PC-9 (cell line): ENCODE measurements at regions not wholly inside any gene's neighbourhood (a gene's known extent, or its start where the extent isn't known, plus 50 kb on each side); places are given as distances from the start of the nearest gene placed in this dataset.

Source experiments
- BruUV-seq: library from RNA; stranded (reverse); fragments of 400-500 nt; replicated peaks from 2 replicates; lab custom pipeline; 2021; lab: Mats Ljungman, UMichigan
- CTCF ChIA-PET: fragments of 300-600 bp; sonication (Branson Sonifier 250); formaldehyde crosslinking; loops from one replicate; lab custom pipeline; 2022; ENCODE audit warnings: antibody characterized with exemption; lab: Charles Lee
- POLR2A ChIA-PET: fragments of 300-600 bp; sonication (Branson Sonifier 250); formaldehyde crosslinking; loops from one replicate; lab custom pipeline; 2022; ENCODE audit warnings: antibody characterized with exemption; ENCODE audit not compliant: unreplicated experiment; lab: Charles Lee
- DNase-seq, 2 experiments: peaks; one replicate each; pipeline versions ENCODE4 v3.0.0 to v3.0.0-alpha.2; 2015 to 2022; ENCODE audit warnings: mixed read lengths in 1 of 2
- H2AFZ ChIP-seq: fragments of 200-600 bp; sonication (generic); 2 replicates; pipeline ENCODE4 v1.8.1; 2017; ENCODE audit warnings: antibody characterized with exemption
- H3F3A ChIP-seq: fragments of 200-600 bp; sonication (generic); 2 replicates; pipeline ENCODE4 v1.8.1; 2017; ENCODE audit warnings: antibody characterized with exemption, mild to moderate bottlenecking, low read depth; ENCODE audit not compliant: insufficient read depth
- H3K27ac ChIP-seq: fragments of 200-600 bp; sonication (generic); 2 replicates; pipeline ENCODE4 v1.6.1; 2016; ENCODE audit warnings: mixed run types
- H3K27me3 ChIP-seq: fragments of 200-600 bp; sonication (generic); 2 replicates; pipeline ENCODE4 v1.6.1; 2016; ENCODE audit warnings: low read depth, mixed run types; ENCODE audit not compliant: insufficient read depth
- H3K36me3 ChIP-seq: fragments of 200-600 bp; sonication (generic); 2 replicates; pipeline ENCODE4 v1.6.1; 2016; ENCODE audit warnings: low read depth, mixed run types
- H3K4me1 ChIP-seq: fragments of 200-600 bp; sonication (generic); replicated peaks from 2 replicates; pipeline ENCODE4 v1.6.1; 2016; ENCODE audit warnings: mixed run types; ENCODE audit not compliant: insufficient read depth
- H3K4me2 ChIP-seq: fragments of 200-600 bp; sonication (generic); 2 replicates; pipeline ENCODE4 v1.6.1; 2017; ENCODE audit warnings: mixed run types
- H3K4me3 ChIP-seq: fragments of 200-600 bp; sonication (generic); 2 replicates; pipeline ENCODE4 v1.6.1; 2016; ENCODE audit warnings: mixed run types
- H3K79me2 ChIP-seq: fragments of 200-600 bp; sonication (generic); 2 replicates; pipeline ENCODE4 v1.6.1; 2017; ENCODE audit warnings: low read depth, mixed run types
- H3K9me2 ChIP-seq: fragments of 200-600 bp; sonication (generic); 2 replicates; pipeline ENCODE4 v1.8.1; 2017; ENCODE audit warnings: mild to moderate bottlenecking; ENCODE audit not compliant: insufficient read depth
- H3K9me3 ChIP-seq: fragments of 200-600 bp; sonication (generic); 2 replicates; pipeline ENCODE4 v1.8.1; 2016; ENCODE audit warnings: low read depth; ENCODE audit not compliant: insufficient read depth
- H4K20me1 ChIP-seq: fragments of 200-600 bp; sonication (generic); 2 replicates; pipeline ENCODE4 v1.8.1; 2017; ENCODE audit not compliant: insufficient read depth
- CTCF ChIP-seq: fragments of 200-600 bp; sonication (generic); conservative IDR thresholded peaks from 2 replicates; pipeline ENCODE4 v1.6.1; 2017; ENCODE audit warnings: mixed run types, antibody characterized with exemption, mild to moderate bottlenecking, moderate library complexity
- EZH2 ChIP-seq: fragments of 200-600 bp; sonication (generic); IDR thresholded peaks from 2 replicates; pipeline ENCODE4 v1.8.0; 2017; ENCODE audit warnings: antibody characterized with exemption, low read depth
- intact Hi-C: fragments of 100-400 bp; cut with micrococcal nuclease; formaldehyde crosslinking; loops from one replicate; pipeline ENCODE4 v1.10.0; 2022; ENCODE audit not compliant: unreplicated experiment

- no peak for DNase-seq
- H2AFZ ChIP-seq: no peak overlapping the region
- TF ChIP-seq EZH2 (no peak), CTCF (no peak)
- no peak overlapping the region for H3K4me2 ChIP-seq
- H3K4me3 ChIP-seq: no peak overlapping the region
- no peaks in the 10 kb centered on the region; the same call in 1 of the 2 replicates for H3K9me3 ChIP-seq
- no peaks in the 10 kb centered on the region for H3K79me2 ChIP-seq
- POLR2A ChIA-PET: no interaction called here
- no peaks in the 10 kb centered on the region for H3K36me3 ChIP-seq
- no peaks in the 10 kb centered on the region for H3F3A ChIP-seq
- CTCF ChIA-PET: no interaction called here
- peaks cover 33% of the 10 kb centered on the region for H3K27me3 ChIP-seq
- H4K20me1 ChIP-seq: no peaks in the 10 kb centered on the region; the same call in none of the 2 replicates
- no TSS peak for BruUV-seq
- intact Hi-C loops: no loop called here
- no peaks in the 10 kb centered on the region for H3K9me2 ChIP-seq
- H3K27ac ChIP-seq: no peak overlapping the region
- no peaks in the 10 kb centered on the region for H3K4me1 ChIP-seq
Observed at GRCh38 chr5:6279607-6280006, 98.7 kb downstream of the MED10 start.

- TF ChIP-seq EZH2 (no peak), CTCF (no peak)
- Histone ChIP-seq H2AFZ (no peak overlapping the region), H3F3A (no peaks in the 10 kb centered on the region), H3K4me1 (no peaks in the 10 kb centered on the region), H4K20me1 (no peaks in the 10 kb centered on the region; the same call in none of the 2 replicates), H3K4me3 (no peak overlapping the region), H3K9me3 (no peaks in the 10 kb centered on the region), H3K27ac (no peak overlapping the region), H3K27me3 (peaks cover 13% of the 10 kb centered on the region; the same call in 1 of the 2 replicates), H3K4me2 (no peak overlapping the region), H3K79me2 (no peaks in the 10 kb centered on the region), H3K36me3 (no peaks in the 10 kb centered on the region), H3K9me2 (no peaks in the 10 kb centered on the region)
- no TSS peak for BruUV-seq
- POLR2A ChIA-PET: no interaction called here
- DNase-seq: no peak
- CTCF ChIA-PET: no interaction called here
- intact Hi-C loops: no loop called here
Observed at GRCh38 chr5:6274846-6275543, 103.4 kb downstream of the MED10 start.

GRCh38 chr5:6273749-6274148, 104.6 kb downstream of the MED10 start:
- DNase-seq: no peak
- no peaks in the 10 kb centered on the region for H3F3A ChIP-seq
- BruUV-seq: no TSS peak
- TF ChIP-seq CTCF (no peak), EZH2 (no peak)
- ChIA-PET POLR2A (no interaction called here), CTCF (no interaction called here)
- no peak overlapping the region for H3K4me2 ChIP-seq
- no peaks in the 10 kb centered on the region for H3K9me2 ChIP-seq
- no peaks in the 10 kb centered on the region for H3K36me3 ChIP-seq
- no peaks in the 10 kb centered on the region for H3K4me1 ChIP-seq
- intact Hi-C loops: no loop called here
- H4K20me1 ChIP-seq: no peaks in the 10 kb centered on the region; the same call in 1 of the 2 replicates
- no peak overlapping the region for H2AFZ ChIP-seq
- H3K79me2 ChIP-seq: no peaks in the 10 kb centered on the region
- H3K9me3 ChIP-seq: no peaks in the 10 kb centered on the region
- H3K4me3 ChIP-seq: no peak overlapping the region
- peaks cover 2% of the 10 kb centered on the region; the same call in 1 of the 2 replicates for H3K27me3 ChIP-seq
- no peak overlapping the region for H3K27ac ChIP-seq
